H9 (cell line): ENCODE measurements at regions not wholly inside any gene's neighbourhood (a gene's known extent, or its start where the extent isn't known, plus 50 kb on each side); places are given as distances from the start of the nearest gene placed in this dataset.

Experiments used
- DNase-seq: peaks from one replicate; pipeline ENCODE4 v3.0.0-alpha.2; 2017
- H2AFZ ChIP-seq: one replicate; pipeline ENCODE4 v1.6.1; 2013; ENCODE audit warnings: mild to moderate bottlenecking, low read length, control low read depth, moderate library complexity
- H2AK5ac ChIP-seq: 2 replicates; pipeline ENCODE4 v1.6.1; 2013; ENCODE audit warnings: low read length, control low read depth, mixed read lengths; ENCODE audit not compliant: insufficient read length
- H2BK120ac ChIP-seq: one replicate; pipeline ENCODE4 v1.6.1; 2013; ENCODE audit warnings: low read depth, mild to moderate bottlenecking, low read length, control low read depth, inconsistent platforms; ENCODE audit not compliant: poor library complexity, severe bottlenecking
- H2BK12ac ChIP-seq: 2 replicates; pipeline ENCODE4 v1.6.1; 2013; ENCODE audit warnings: low read length, control low read depth, mixed read lengths, low read depth; ENCODE audit not compliant: insufficient read length
- H2BK15ac ChIP-seq: 2 replicates; pipeline ENCODE4 v1.6.1; 2013; ENCODE audit warnings: low read depth, low read length, control low read depth
- H2BK20ac ChIP-seq: one replicate; pipeline ENCODE4 v1.6.1; 2013; ENCODE audit warnings: low read depth, mild to moderate bottlenecking, low read length, control low read depth, inconsistent platforms; ENCODE audit not compliant: poor library complexity, severe bottlenecking
- H2BK5ac ChIP-seq: 2 replicates; pipeline ENCODE4 v1.6.1; 2013; ENCODE audit warnings: low read length, control low read depth, mixed read lengths; ENCODE audit not compliant: insufficient read length
- H3K14ac ChIP-seq: 2 replicates; pipeline ENCODE4 v1.6.1; 2013; ENCODE audit warnings: low read length, control low read depth; ENCODE audit not compliant: insufficient read depth
- H3K18ac ChIP-seq: 2 replicates; pipeline ENCODE4 v1.6.1; 2013; ENCODE audit warnings: low read depth, mild to moderate bottlenecking, mixed read lengths, low read length, control low read depth; ENCODE audit not compliant: insufficient read length
- H3K23ac ChIP-seq: 2 replicates; pipeline ENCODE4 v1.6.1; 2013; ENCODE audit warnings: low read length, control low read depth, mixed read lengths, low read depth; ENCODE audit not compliant: insufficient read length
- H3K23me2 ChIP-seq: 2 replicates; pipeline ENCODE4 v1.6.1; 2013; ENCODE audit warnings: low read depth, mild to moderate bottlenecking, mixed read lengths, low read length, control low read depth; ENCODE audit not compliant: insufficient read length, poor library complexity, severe bottlenecking
- H3K27ac ChIP-seq: 2 replicates; pipeline ENCODE4 v1.5.1; 2013; ENCODE audit warnings: low read length, control low read depth, mixed read lengths, low read depth; ENCODE audit not compliant: insufficient read length
- H3K27me3 ChIP-seq: 2 replicates; pipeline ENCODE4 v1.6.1; 2013; ENCODE audit warnings: low read length, control low read depth, inconsistent platforms; ENCODE audit not compliant: insufficient read depth
- H3K4ac ChIP-seq: 2 replicates; pipeline ENCODE4 v1.6.1; 2013; ENCODE audit warnings: low read depth, mild to moderate bottlenecking, control low read depth, inconsistent platforms, low read length, moderate library complexity
- H3K4me1 ChIP-seq: 2 replicates; pipeline ENCODE4 v1.6.1; 2013; ENCODE audit warnings: low read length, control low read depth, inconsistent platforms; ENCODE audit not compliant: insufficient read depth
- H3K4me2 ChIP-seq: 2 replicates; pipeline ENCODE4 v1.6.1; 2013; ENCODE audit warnings: low read length, control low read depth, mixed read lengths; ENCODE audit not compliant: insufficient read length, insufficient read depth
- H3K56ac ChIP-seq: 2 replicates; pipeline ENCODE4 v1.6.1; 2013; ENCODE audit warnings: low read depth, mild to moderate bottlenecking, mixed read lengths, low read length, control low read depth; ENCODE audit not compliant: insufficient read length
- H3K79me1 ChIP-seq: 2 replicates; pipeline ENCODE4 v1.6.1; 2013; ENCODE audit warnings: low read depth, mild to moderate bottlenecking, moderate library complexity, low read length, control low read depth, inconsistent platforms; ENCODE audit not compliant: insufficient read depth, poor library complexity, severe bottlenecking
- H3K79me2 ChIP-seq: 2 replicates; pipeline ENCODE4 v1.6.1; 2013; ENCODE audit warnings: low read length, control low read depth, inconsistent platforms; ENCODE audit not compliant: insufficient read depth
- H3K9ac ChIP-seq: 2 replicates; pipeline ENCODE4 v1.6.1; 2013; ENCODE audit warnings: low read length, control low read depth, mixed read lengths; ENCODE audit not compliant: insufficient read length; ENCODE audit errors: extremely low read depth
- H3K9me3 ChIP-seq: one replicate; pipeline ENCODE4 v1.6.1; 2013; ENCODE audit warnings: low read depth, low read length, inconsistent platforms; ENCODE audit not compliant: control insufficient read depth
- H3T11ph ChIP-seq: one replicate; pipeline ENCODE4 v1.6.1; 2013; ENCODE audit warnings: mild to moderate bottlenecking, low read length, control low read depth, inconsistent platforms
- H4K20me1 ChIP-seq: one replicate; pipeline ENCODE4 v1.6.1; 2013; ENCODE audit not compliant: control insufficient read depth, insufficient read length, insufficient read depth
- H4K5ac ChIP-seq: 2 replicates; pipeline ENCODE4 v1.6.1; 2013; ENCODE audit warnings: low read depth, mild to moderate bottlenecking, mixed read lengths, low read length, control low read depth; ENCODE audit not compliant: insufficient read length
- H4K8ac ChIP-seq: replicated peaks from 2 replicates; pipeline ENCODE4 v1.6.1; 2013; ENCODE audit warnings: low read length, control low read depth, mixed read lengths, low read depth; ENCODE audit not compliant: insufficient read length
- H4K91ac ChIP-seq: 2 replicates; pipeline ENCODE4 v1.6.1; 2013; ENCODE audit warnings: low read depth, mild to moderate bottlenecking, moderate library complexity, mixed read lengths, low read length, control low read depth; ENCODE audit not compliant: insufficient read length
- H3K27ac Mint-ChIP-seq, 3 experiments: 2 replicates in 2 of 3; 3 replicates in 1 of 3; pipeline ENCODE4 v1.8.0; 2020 to 2021; ENCODE audit warnings: mixed read lengths in 3 of 3, mild to moderate bottlenecking in 1 of 3, moderate library complexity in 1 of 3
- H3K27me3 Mint-ChIP-seq: 2 replicates; pipeline ENCODE4 v1.8.0; 2021; ENCODE audit warnings: low read depth, mild to moderate bottlenecking, moderate library complexity, mixed read lengths
- H3K36me3 Mint-ChIP-seq, 3 experiments: 2 replicates in 2 of 3; 3 replicates in 1 of 3; pipeline ENCODE4 v1.8.0; 2020 to 2021; ENCODE audit warnings: low read depth in 3 of 3, mixed read lengths in 3 of 3; ENCODE audit not compliant: insufficient read depth in 1 of 3
- H3K4me1 Mint-ChIP-seq, 2 experiments: 2 replicates each; pipeline ENCODE4 v1.8.0; 2020; ENCODE audit warnings: mixed read lengths in 2 of 2
- H3K4me3 Mint-ChIP-seq, 2 experiments: 2 replicates in 1 of 2; 3 replicates in 1 of 2; pipeline ENCODE4 v1.8.0; 2020 to 2021; ENCODE audit warnings: mild to moderate bottlenecking in 2 of 2, mixed read lengths in 2 of 2, moderate library complexity in 1 of 2
- H3K9me3 Mint-ChIP-seq, 2 experiments: 2 replicates in 1 of 2; 3 replicates in 1 of 2; pipeline ENCODE4 v1.8.0; 2020; ENCODE audit warnings: mild to moderate bottlenecking in 2 of 2, mixed read lengths in 2 of 2, moderate library complexity in 1 of 2
- CTCF ChIP-seq: fragments of 200-600 bp; sonication (generic); conservative IDR thresholded peaks from 3 replicates; pipeline ENCODE4 v1.8.0; 2021; ENCODE audit warnings: antibody characterized with exemption, mild to moderate bottlenecking
- WGBS: extraction: QIAGEN DNeasy Blood & Tissue Kit; methylation state at CpG from one replicate; pipeline ENCODE4 v1.1.7; 2013; ENCODE audit warnings: missing lambda C conversion rate, low lambda C conversion rate, mixed read lengths; ENCODE audit not compliant: insufficient read length; ENCODE audit errors: extremely low coverage; 5-methylcytosine and 5-hydroxymethylcytosine counted together

GRCh38 chr20:40339661-40340449 lies 349.2 kb downstream of the MAFB start:
- no peak overlapping the region for H3K4me2 ChIP-seq
- H3K23me2 ChIP-seq, result no peaks in the 10 kb centered on the region
- no peak overlapping the region for H2AFZ ChIP-seq
- no peak overlapping the region for H2BK20ac ChIP-seq
- H2AK5ac ChIP-seq, result no peak overlapping the region
- Mint-ChIP-seq H3K9me3 (peaks cover 20 to 26% of the 10 kb centered on the region in 2 experiments), H3K36me3 (peaks cover 11 to 21% (median 15%) of the 10 kb centered on the region in 3 experiments), H3K4me3 (no peak overlapping the region), H3K27me3 (peaks cover 2% of the 10 kb centered on the region), H3K4me1 (no peaks in the 10 kb centered on the region), H3K27ac (no peak overlapping the region)
- no peaks in the 10 kb centered on the region for H3K27me3 ChIP-seq
- H3T11ph ChIP-seq, result no peak overlapping the region
- no peak overlapping the region for H3K23ac ChIP-seq
- no peak for DNase-seq
- H3K4me1 ChIP-seq, result no peaks in the 10 kb centered on the region
- no peak overlapping the region for H2BK120ac ChIP-seq
- H3K4ac ChIP-seq, result no peak overlapping the region
- no peaks in the 10 kb centered on the region for H4K20me1 ChIP-seq
- no peak overlapping the region for H4K8ac ChIP-seq
- no CpG with 5 or more reads among the region's 2 CpGs for WGBS
- H3K9me3 ChIP-seq, result no peaks in the 10 kb centered on the region
- no peaks in the 10 kb centered on the region for H3K79me1 ChIP-seq
- TF ChIP-seq CTCF, result no peak
- H3K18ac ChIP-seq, result no peak overlapping the region
- H2BK15ac ChIP-seq, result no peak overlapping the region
- H4K91ac ChIP-seq, result no peak overlapping the region
- no peaks in the 10 kb centered on the region for H3K79me2 ChIP-seq
- no peak overlapping the region for H2BK12ac ChIP-seq
- no peak overlapping the region for H2BK5ac ChIP-seq
- no peak overlapping the region for H3K9ac ChIP-seq
- no peak overlapping the region for H3K56ac ChIP-seq
- no peak overlapping the region for H4K5ac ChIP-seq
- H3K14ac ChIP-seq, result no peak overlapping the region
- no peak overlapping the region for H3K27ac ChIP-seq
